GM12873 (cell line): ENCODE measurements at regions not wholly inside any gene's neighbourhood (a gene's known extent, or its start where the extent isn't known, plus 50 kb on each side); places are given as distances from the start of the nearest gene placed in this dataset.

Experiments used
- TF ChIP-seq, protein P1 (sequence below): IDR thresholded peaks from 2 replicates; pipeline ENCODE4 v1.5.1; 2012; ENCODE audit warnings: low read depth, mild to moderate bottlenecking, moderate library complexity, low read length, control low read depth; ENCODE audit not compliant: insufficient read depth; ENCODE audit errors: missing control alignments

DNA sequence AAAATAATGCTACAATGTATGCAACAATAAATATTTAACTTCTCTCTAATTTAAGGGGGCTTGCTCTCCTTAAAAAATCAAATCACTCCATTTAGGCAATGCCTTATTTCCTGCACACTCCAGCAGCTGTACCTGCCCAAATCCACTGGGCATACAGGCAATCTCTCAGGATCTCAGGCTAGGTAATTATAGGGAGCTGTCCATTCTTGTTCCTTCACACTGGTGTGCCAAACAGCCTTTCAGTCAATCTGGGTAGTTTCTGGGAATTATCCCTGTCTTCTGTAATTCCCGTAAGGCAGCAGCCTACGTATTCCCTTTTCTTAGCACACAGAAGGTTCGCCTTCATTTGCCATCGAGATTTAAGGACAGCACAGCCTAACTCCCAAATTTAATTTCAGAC lies 922.6 kb upstream of the SLIT2 start:
- TF ChIP-seq, protein P1, sequence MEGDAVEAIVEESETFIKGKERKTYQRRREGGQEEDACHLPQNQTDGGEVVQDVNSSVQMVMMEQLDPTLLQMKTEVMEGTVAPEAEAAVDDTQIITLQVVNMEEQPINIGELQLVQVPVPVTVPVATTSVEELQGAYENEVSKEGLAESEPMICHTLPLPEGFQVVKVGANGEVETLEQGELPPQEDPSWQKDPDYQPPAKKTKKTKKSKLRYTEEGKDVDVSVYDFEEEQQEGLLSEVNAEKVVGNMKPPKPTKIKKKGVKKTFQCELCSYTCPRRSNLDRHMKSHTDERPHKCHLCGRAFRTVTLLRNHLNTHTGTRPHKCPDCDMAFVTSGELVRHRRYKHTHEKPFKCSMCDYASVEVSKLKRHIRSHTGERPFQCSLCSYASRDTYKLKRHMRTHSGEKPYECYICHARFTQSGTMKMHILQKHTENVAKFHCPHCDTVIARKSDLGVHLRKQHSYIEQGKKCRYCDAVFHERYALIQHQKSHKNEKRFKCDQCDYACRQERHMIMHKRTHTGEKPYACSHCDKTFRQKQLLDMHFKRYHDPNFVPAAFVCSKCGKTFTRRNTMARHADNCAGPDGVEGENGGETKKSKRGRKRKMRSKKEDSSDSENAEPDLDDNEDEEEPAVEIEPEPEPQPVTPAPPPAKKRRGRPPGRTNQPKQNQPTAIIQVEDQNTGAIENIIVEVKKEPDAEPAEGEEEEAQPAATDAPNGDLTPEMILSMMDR: no peak

- TF ChIP-seq, protein P1: no peak
Measured at GRCh38 chr4:19327364-19327763, 924.3 kb upstream of the SLIT2 start.

- TF ChIP-seq, protein P1: no peak
Measured at GRCh38 chr4:19324184-19324583, 927.5 kb upstream of the SLIT2 start.

DNA sequence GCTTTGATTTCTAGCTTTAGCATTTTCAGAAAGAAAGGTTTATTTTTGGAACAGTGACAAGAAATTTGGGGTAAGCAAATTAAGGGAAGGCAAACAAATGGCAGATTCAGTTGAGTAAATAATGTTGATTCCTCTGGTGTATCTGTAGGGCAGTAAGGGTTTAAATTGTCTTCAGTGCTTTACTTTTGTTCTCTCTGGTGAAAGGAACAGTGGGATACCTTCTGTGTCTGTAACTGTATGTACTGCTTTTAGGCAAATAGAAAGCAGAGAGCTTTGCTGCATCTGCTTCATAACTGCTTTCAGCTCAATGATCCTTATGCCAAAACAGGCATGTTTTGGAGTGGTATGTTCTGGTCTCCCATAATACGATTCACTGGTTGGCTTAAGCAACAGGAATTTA lies 932.1 kb upstream of the SLIT2 start:
- TF ChIP-seq, protein P1: no peak

DNA sequence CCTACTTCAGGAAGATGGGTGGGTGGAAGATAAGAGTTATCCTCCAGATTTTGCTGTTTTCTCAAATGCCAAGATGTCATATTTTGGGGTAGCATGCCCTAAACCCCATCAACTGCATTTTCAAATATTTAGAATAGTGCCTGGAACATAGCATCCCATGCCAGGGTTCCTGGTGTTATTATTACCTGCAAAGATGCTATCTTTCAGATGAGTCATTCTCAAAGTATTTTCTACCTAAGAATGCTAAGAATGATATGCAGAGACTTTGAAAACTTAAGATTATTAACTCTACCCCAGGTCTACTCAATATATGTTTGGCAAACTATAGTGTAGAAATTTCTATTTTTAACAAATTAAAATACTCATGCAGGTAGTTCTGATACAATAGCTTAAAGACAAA lies 934.3 kb upstream of the SLIT2 start:
- TF ChIP-seq, protein P1: no peak

DNA sequence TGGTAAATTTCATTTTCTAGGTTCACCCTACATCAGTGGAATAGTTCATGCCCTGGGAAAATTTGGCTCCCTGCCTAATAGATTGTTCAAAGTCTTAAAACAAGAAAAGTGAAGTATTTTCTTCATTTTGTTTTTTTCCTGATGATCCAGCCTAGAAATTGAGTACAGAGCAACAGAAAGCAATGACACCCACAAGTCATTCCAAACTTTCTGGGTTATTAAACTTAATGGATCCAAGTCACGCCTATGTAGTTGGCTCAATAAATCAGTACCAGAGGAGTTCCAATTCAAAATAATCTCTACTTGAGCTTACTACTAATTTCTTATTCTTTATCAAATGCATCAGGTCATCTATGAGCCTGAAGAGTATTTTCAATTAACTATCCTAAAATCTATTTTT lies 937.6 kb upstream of the SLIT2 start:
- TF ChIP-seq, protein P1: no peak

- TF ChIP-seq, protein P1: no peak
Measured at GRCh38 chr4:19309378-19309777, 942.3 kb upstream of the SLIT2 start.
